ENCODE measurements at regions not wholly inside any gene's neighbourhood (a gene's known extent, or its start where the extent isn't known, plus 50 kb on each side); places are given as distances from the start of the nearest gene placed in this dataset.

DNA sequence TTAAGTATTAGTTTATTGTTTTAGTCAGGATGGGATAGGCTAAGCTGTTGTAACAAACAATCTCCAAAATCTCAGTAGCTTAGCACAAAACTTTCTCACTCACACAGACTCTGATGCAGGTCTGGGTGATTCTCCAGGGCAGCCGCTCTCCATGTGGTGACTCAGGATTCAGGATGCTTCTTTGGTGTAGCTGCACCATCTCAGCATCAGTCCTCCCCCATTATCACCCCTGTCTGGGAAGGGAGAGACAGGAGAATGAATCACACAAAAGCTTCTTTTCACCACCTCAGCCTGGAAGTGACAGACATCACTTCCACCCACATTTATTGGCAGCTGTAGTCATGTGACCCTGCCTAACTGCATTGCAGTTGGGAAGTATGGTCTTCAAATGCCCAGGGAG lies 142.3 kb downstream of the DICER1 start:
- TF ChIP-seq, protein P1, sequence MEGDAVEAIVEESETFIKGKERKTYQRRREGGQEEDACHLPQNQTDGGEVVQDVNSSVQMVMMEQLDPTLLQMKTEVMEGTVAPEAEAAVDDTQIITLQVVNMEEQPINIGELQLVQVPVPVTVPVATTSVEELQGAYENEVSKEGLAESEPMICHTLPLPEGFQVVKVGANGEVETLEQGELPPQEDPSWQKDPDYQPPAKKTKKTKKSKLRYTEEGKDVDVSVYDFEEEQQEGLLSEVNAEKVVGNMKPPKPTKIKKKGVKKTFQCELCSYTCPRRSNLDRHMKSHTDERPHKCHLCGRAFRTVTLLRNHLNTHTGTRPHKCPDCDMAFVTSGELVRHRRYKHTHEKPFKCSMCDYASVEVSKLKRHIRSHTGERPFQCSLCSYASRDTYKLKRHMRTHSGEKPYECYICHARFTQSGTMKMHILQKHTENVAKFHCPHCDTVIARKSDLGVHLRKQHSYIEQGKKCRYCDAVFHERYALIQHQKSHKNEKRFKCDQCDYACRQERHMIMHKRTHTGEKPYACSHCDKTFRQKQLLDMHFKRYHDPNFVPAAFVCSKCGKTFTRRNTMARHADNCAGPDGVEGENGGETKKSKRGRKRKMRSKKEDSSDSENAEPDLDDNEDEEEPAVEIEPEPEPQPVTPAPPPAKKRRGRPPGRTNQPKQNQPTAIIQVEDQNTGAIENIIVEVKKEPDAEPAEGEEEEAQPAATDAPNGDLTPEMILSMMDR (IDR thresholded peaks at IDR 0.05; ENCODE audit: low read depth, low read length), result no peak
- DNase-seq (ENCODE audit: low read depth in 1 of 2, low spot score in 1 of 2), result no peak
- H3K4me3 ChIP-seq, result no peak overlapping the region

DNA sequence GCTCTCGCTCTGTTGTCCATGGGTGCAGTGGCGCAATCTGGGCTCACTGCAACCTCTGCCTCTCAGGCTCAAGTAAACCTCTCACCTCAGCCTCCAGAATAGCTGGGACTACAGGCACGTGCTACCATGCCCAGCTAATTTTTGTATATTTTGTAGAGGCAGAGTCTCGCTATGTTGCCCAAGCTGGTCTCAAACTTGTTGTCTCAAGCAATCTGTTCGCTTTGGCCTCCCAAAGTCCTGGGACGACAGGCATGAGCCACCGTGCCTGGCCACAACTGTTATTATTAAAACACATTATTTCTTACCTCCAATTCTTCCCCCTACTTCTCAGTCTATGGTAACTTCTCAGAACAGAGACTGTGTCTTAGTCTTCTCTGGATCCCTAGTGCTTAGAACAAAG lies 143.3 kb downstream of the DICER1 start:
- TF ChIP-seq, protein P1 (IDR thresholded peaks at IDR 0.05; ENCODE audit: low read depth, low read length), result no peak
- no peak overlapping the region for H3K27ac ChIP-seq
- H3K4me1 ChIP-seq (ENCODE audit: low read depth), result peaks cover 8% of the 10 kb centered on the region
- no peak for DNase-seq (ENCODE audit: low read depth in 1 of 2, low spot score in 1 of 2)
- no peaks in the 10 kb centered on the region for H3K9me3 ChIP-seq (ENCODE audit: low read depth)
- no peaks in the 10 kb centered on the region for H3K27me3 ChIP-seq
- H3K4me3 ChIP-seq, result no peak overlapping the region
- no peaks in the 10 kb centered on the region for H3K36me3 ChIP-seq

More for the DNA sequence above, 142.3 kb downstream of the DICER1 start:
- Histone ChIP-seq H3K9me3 (ENCODE audit: low read depth) (no peaks in the 10 kb centered on the region), H3K4me1 (ENCODE audit: low read depth) (peaks cover 7% of the 10 kb centered on the region), H3K27me3 (no peaks in the 10 kb centered on the region), H3K27ac (no peak overlapping the region), H3K36me3 (no peaks in the 10 kb centered on the region)

DNA sequence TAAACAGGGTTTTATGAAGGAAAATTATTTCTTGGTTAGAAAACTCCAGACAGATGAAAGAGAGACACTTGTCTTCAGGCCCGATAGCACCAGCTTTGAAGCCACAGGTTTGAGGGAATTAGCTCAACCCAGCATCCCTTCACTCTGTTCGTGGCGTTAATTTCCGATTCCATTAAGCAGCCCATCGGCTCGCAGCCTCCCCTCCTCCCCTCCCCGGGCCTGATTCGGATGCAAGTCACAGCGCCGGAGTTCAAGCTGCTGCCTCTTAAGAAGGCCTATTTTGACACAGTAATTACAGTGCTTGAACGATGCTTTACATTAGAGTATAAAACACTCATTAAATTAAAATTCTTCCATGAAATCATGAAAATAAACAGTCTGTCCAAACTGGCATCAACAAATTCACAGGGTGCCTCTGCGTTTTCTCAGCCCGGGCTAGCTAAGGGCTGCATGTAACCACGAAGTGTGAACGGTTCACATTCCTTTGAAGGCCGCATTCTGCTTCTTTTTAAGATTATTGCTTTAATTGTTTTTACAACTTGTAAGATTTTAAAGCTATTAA lies 145.8 kb downstream of the DICER1 start:
- no peaks in the 10 kb centered on the region for H3K9me3 ChIP-seq (ENCODE audit: low read depth)

DNA sequence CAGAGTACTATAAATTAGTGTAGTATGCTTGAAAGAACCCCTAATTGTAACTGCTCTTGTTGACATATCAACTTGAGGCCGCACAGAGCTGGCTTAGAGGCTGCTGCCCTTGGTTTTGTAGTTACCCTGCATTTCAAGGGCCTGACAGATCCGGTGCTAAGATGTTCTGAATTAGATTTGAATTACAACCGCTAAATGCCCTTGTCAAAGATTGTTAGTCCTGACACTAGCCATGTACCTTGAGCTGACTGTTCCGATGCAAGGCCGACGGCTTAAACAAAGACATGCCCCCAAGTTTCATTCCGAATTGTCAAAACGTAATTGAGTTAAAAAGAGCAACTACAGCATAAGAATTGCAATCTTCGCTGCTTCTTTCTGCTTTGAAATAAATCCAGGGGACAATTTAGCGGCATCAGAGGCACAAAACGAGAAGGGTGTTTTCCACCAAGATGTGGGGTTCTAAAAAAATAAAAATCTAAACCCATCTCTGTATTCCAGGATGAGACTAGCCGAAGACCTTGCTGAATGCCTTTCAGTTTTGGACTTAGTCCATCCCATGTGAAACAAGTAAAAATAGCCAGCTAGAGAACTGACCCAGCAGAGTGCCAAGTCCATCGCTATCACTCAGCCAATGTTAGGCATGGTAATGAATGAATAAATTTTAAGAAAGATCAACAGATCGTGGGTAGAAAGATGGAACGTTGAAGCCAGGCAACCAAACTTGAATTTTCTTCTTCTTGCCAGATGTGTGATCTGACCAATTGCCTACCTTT lies 148.7 kb downstream of the DICER1 start:
- Histone ChIP-seq H3K27me3 (no peaks in the 10 kb centered on the region), H3K4me3 (no peak overlapping the region), H3K27ac (no peak overlapping the region), H3K9me3 (ENCODE audit: low read depth) (no peaks in the 10 kb centered on the region), H3K4me1 (ENCODE audit: low read depth) (peaks cover 12% of the 10 kb centered on the region), H3K36me3 (no peaks in the 10 kb centered on the region)
- TF ChIP-seq, protein P1 (IDR thresholded peaks at IDR 0.05; ENCODE audit: low read depth, low read length), result no peak
- peak in 1 of 2 donors; percentile 44 for DNase-seq (ENCODE audit: low read depth in 1 of 2, low spot score in 1 of 2)

More for the DNA sequence above, 145.8 kb downstream of the DICER1 start:
- no peaks in the 10 kb centered on the region for H3K36me3 ChIP-seq
- no peak overlapping the region for H3K27ac ChIP-seq
- DNase-seq (ENCODE audit: low read depth in 1 of 2, low spot score in 1 of 2), result no peak
- no peaks in the 10 kb centered on the region for H3K27me3 ChIP-seq
- TF ChIP-seq, protein P1 (IDR thresholded peaks at IDR 0.05; ENCODE audit: low read depth, low read length), result no peak
- H3K4me1 ChIP-seq (ENCODE audit: low read depth), result peaks cover 12% of the 10 kb centered on the region
- no peak overlapping the region for H3K4me3 ChIP-seq

DNA sequence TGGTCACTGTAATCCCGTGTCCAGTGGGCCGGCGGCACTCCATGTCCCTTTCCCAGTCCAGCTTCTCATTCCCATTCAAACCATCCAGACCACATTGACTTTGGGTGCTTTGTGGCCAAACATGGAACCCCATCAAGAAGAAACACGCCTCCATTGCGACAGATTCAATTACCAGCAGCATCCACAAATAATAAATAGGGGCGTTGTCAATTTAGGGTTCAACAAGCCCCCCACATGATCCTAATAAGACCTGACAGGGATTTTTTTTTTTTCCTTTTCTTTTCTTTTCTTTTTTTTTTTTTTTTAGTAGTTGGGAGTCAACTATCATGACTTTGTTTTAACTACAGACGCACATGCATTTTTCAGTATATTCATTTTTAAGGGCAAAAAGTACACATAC lies 149.4 kb downstream of the DICER1 start:
- Histone ChIP-seq H3K4me3 (no peak overlapping the region), H3K4me1 (ENCODE audit: low read depth) (peaks cover 12% of the 10 kb centered on the region), H3K36me3 (no peaks in the 10 kb centered on the region), H3K27ac (no peak overlapping the region), H3K27me3 (no peaks in the 10 kb centered on the region), H3K9me3 (ENCODE audit: low read depth) (no peaks in the 10 kb centered on the region)
- TF ChIP-seq, protein P1 (IDR thresholded peaks at IDR 0.05; ENCODE audit: low read depth, low read length), result no peak
- DNase-seq (ENCODE audit: low read depth in 1 of 2, low spot score in 1 of 2), result no peak

Measured in cardiac muscle cell (in vitro differentiated cells and primary cell).